ENCODE measurements at regions not wholly inside any gene's neighbourhood (a gene's known extent, or its start where the extent isn't known, plus 50 kb on each side); places are given as distances from the start of the nearest gene placed in this dataset.

DNA sequence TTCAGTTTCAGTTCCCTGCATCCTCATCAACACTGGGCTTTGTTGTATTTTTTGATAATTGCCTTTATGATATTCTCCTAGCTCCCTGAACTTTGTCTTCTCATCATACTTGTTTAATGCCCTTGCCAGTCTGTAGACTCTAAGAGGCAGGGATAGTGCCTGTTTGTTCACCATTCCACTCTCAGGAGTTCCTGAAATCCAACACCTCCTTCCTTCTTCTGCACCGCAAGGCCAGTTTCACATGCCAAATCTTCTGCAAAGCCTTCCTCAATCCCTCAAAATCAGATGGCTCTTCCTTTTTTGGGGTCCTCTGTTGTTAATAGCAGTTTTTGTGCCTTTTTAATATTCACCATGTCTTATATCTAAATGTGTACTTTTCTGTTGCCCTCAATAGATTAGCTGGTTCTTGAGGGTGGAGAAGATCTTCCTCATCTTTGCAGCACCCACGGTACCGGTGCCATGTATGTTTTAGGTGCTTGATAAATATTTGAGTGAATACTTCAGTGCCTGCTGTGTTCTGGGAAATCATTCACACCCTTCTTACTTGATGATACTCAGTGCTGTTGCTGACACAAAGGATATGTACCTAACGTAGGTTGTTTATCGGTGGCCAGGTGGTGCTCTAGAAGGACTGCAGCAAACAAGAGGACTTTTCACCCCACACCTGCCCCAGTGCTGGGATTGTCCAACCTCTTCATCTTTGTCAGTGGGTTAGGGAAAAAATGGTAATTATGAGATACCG, 85.3 kb upstream of the LIMCH1 start (continued):
- no peak for TF ChIP-seq ATF2 (IDR thresholded peaks at IDR 0.05; ENCODE audit: low read length)
